MCF 10A (cell line): ENCODE measurements at regions not wholly inside any gene's neighbourhood (a gene's known extent, or its start where the extent isn't known, plus 50 kb on each side); places are given as distances from the start of the nearest gene placed in this dataset.

Experiments
- BruUV-seq: library from RNA; stranded (reverse); fragments of 400-500 nt; replicated peaks from 2 replicates; lab custom pipeline; 2021; lab: Mats Ljungman, UMichigan
- CTCF ChIA-PET: fragments of 300-600 bp; sonication (Branson Sonifier 250); formaldehyde crosslinking; extraction: SDS; loops from one replicate; lab custom pipeline; 2021; ENCODE audit warnings: antibody characterized with exemption, inconsistent platforms; lab: Yijun Ruan, JAX
- POLR2A ChIA-PET: fragments of 300-600, 350-650 bp; sonication (Branson Sonifier 250); formaldehyde crosslinking; extraction: SDS; loops from one replicate; lab custom pipeline; 2020; ENCODE audit warnings: antibody characterized with exemption, inconsistent platforms; lab: Yijun Ruan, JAX
- DNase-seq: peaks from one replicate; pipeline ENCODE4 v3.0.0-alpha.2; 2018; ENCODE audit not compliant: unreplicated experiment
- H3K27ac Mint-ChIP-seq: one replicate; pipeline ENCODE4 v1.8.0; 2022; ENCODE audit warnings: mild to moderate bottlenecking, low read depth, mixed read lengths; ENCODE audit not compliant: unreplicated experiment
- H3K27me3 Mint-ChIP-seq: one replicate; pipeline ENCODE4 v1.8.0; 2022; ENCODE audit warnings: mixed read lengths; ENCODE audit not compliant: insufficient read depth, unreplicated experiment
- H3K36me3 Mint-ChIP-seq: one replicate; pipeline ENCODE4 v1.8.0; 2022; ENCODE audit warnings: mild to moderate bottlenecking, moderate library complexity, mixed read lengths; ENCODE audit not compliant: insufficient read depth, unreplicated experiment
- H3K4me1 Mint-ChIP-seq: one replicate; pipeline ENCODE4 v1.8.0; 2022; ENCODE audit warnings: mixed read lengths; ENCODE audit not compliant: insufficient read depth, unreplicated experiment
- H3K4me3 Mint-ChIP-seq: one replicate; pipeline ENCODE4 v1.8.0; 2022; ENCODE audit warnings: mild to moderate bottlenecking, moderate library complexity, mixed read lengths; ENCODE audit not compliant: unreplicated experiment
- H3K9me3 Mint-ChIP-seq: one replicate; pipeline ENCODE4 v1.8.0; 2022; ENCODE audit warnings: mixed read lengths; ENCODE audit not compliant: unreplicated experiment
- CTCF ChIP-seq: fragments of 200-600 bp; IDR thresholded peaks from one replicate; pipeline ENCODE4 v1.8.0; 2022; ENCODE audit warnings: antibody characterized with exemption, mild to moderate bottlenecking; ENCODE audit not compliant: unreplicated experiment
- intact Hi-C: fragments of 100-400 bp; cut with micrococcal nuclease; formaldehyde crosslinking; loops from 2 replicates; pipeline ENCODE4 v1.14.1; 2022

GRCh38 chr2:128639693-128640092 is 321.0 kb upstream of the HS6ST1 start:
- Mint-ChIP-seq H3K27ac (no peak overlapping the region), H3K9me3 (no peaks in the 10 kb centered on the region), H3K36me3 (no peaks in the 10 kb centered on the region), H3K4me1 (no peaks in the 10 kb centered on the region), H3K27me3 (no peaks in the 10 kb centered on the region), H3K4me3 (no peak overlapping the region)
- ChIA-PET CTCF (no interaction called here), POLR2A (no interaction called here)
- intact Hi-C loops = no loop called here
- BruUV-seq = no TSS peak
- DNase-seq = no peak
- no peak for TF ChIP-seq CTCF

- ChIA-PET CTCF (no interaction called here), POLR2A (no interaction called here)
- TF ChIP-seq CTCF = no peak
- no peaks in the 10 kb centered on the region for H3K36me3 Mint-ChIP-seq
- no peak overlapping the region for H3K27ac Mint-ChIP-seq
- H3K4me3 Mint-ChIP-seq = no peak overlapping the region
- no peaks in the 10 kb centered on the region for H3K27me3 Mint-ChIP-seq
- no peak for DNase-seq
- peaks cover 2% of the 10 kb centered on the region for H3K9me3 Mint-ChIP-seq
- no peaks in the 10 kb centered on the region for H3K4me1 Mint-ChIP-seq
- no TSS peak for BruUV-seq
- intact Hi-C loops = no loop called here
These were observed 321.6 kb upstream of the HS6ST1 start for GRCh38 chr2:128640166-128640844.

- intact Hi-C loops = no loop called here
- Mint-ChIP-seq H3K27me3 (no peaks in the 10 kb centered on the region), H3K4me3 (no peak overlapping the region), H3K4me1 (no peaks in the 10 kb centered on the region), H3K9me3 (peaks cover 6% of the 10 kb centered on the region), H3K27ac (no peak overlapping the region), H3K36me3 (no peaks in the 10 kb centered on the region)
- ChIA-PET POLR2A (no interaction called here), CTCF (no interaction called here)
- BruUV-seq = no TSS peak
- no peak for DNase-seq
- no peak for TF ChIP-seq CTCF
These were observed 322.2 kb upstream of the HS6ST1 start for GRCh38 chr2:128640845-128641360.

GRCh38 chr2:128641421-128642080 is 322.9 kb upstream of the HS6ST1 start:
- Mint-ChIP-seq H3K36me3 (no peaks in the 10 kb centered on the region), H3K4me1 (no peaks in the 10 kb centered on the region), H3K27me3 (no peaks in the 10 kb centered on the region), H3K27ac (no peak overlapping the region), H3K4me3 (no peak overlapping the region), H3K9me3 (peaks cover 6% of the 10 kb centered on the region)
- intact Hi-C loops = no loop called here
- DNase-seq = no peak
- TF ChIP-seq CTCF = no peak
- POLR2A ChIA-PET = no interaction called here
- BruUV-seq = no TSS peak
- CTCF ChIA-PET = no interaction called here
